Dendritic cell treated with granulocyte-macrophage colony-stimulating factor and Interleukin-4, amounts not matched to agents 40 ng/mL and 50 ng/mL, for 4 days (primary cell): ENCODE measurements at regions not wholly inside any gene's neighbourhood (a gene's known extent, or its start where the extent isn't known, plus 50 kb on each side); places are given as distances from the start of the nearest gene placed in this dataset.

Experiments used
- H3K27ac Mint-ChIP-seq: one replicate; pipeline ENCODE4 v1.8.0; 2022; ENCODE audit warnings: mild to moderate bottlenecking, mixed read lengths
- H3K27me3 Mint-ChIP-seq: one replicate; pipeline ENCODE4 v1.8.0; 2022; ENCODE audit warnings: mild to moderate bottlenecking, mixed read lengths
- H3K36me3 Mint-ChIP-seq: one replicate; pipeline ENCODE4 v1.8.0; 2022; ENCODE audit warnings: low read depth, mixed read lengths
- H3K4me1 Mint-ChIP-seq: one replicate; pipeline ENCODE4 v1.8.0; 2022; ENCODE audit warnings: low read depth, mixed read lengths
- H3K4me3 Mint-ChIP-seq: one replicate; pipeline ENCODE4 v1.8.0; 2022; ENCODE audit warnings: mild to moderate bottlenecking, moderate library complexity, mixed read lengths
- H3K9me3 Mint-ChIP-seq: one replicate; pipeline ENCODE4 v1.8.0; 2022; ENCODE audit warnings: mixed read lengths
- intact Hi-C: fragments of 100-400 bp; cut with micrococcal nuclease; formaldehyde crosslinking; loops from one replicate; pipeline ENCODE4 v1.15.0; 2022

- intact Hi-C loops, result no loop called here
- Mint-ChIP-seq H3K36me3 (no peaks in the 10 kb centered on the region), H3K4me1 (no peaks in the 10 kb centered on the region), H3K9me3 (no peaks in the 10 kb centered on the region), H3K4me3 (no peak overlapping the region), H3K27ac (no peak overlapping the region), H3K27me3 (peaks cover 53% of the 10 kb centered on the region)
Observed at GRCh38 chr16:54431041-54431996, 144.7 kb upstream of the IRX3 start.

DNA sequence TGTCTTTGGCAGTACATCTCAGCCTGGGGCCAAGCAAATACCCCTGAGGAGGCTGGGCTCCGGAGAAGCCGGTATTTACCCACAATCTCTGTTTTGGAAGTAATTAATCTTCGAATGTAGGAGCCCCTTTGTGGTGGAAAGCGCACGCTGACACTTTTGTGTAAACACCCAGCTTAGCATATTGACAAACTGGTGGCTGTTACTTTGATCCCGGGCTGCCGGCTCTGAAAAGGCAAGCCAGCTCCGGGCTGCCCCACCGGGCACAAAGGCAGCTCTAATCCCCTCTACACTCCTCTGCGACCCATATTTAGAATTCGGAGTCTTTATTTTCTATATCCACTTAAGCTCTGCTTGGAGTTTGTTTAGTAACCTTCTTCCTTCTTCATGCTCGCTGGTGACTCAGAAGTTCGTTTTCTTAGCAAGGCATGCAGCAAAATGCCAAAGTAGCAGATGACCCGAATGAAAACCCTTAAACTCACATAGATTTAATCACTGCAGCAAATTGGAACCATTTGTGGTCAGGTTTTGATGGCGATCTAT lies 144.0 kb upstream of the IRX3 start:
- intact Hi-C loops, result no loop called here
- H3K4me1 Mint-ChIP-seq, result no peaks in the 10 kb centered on the region
- H3K9me3 Mint-ChIP-seq, result no peaks in the 10 kb centered on the region
- H3K36me3 Mint-ChIP-seq, result no peaks in the 10 kb centered on the region
- H3K27ac Mint-ChIP-seq, result no peak overlapping the region
- H3K4me3 Mint-ChIP-seq, result no peak overlapping the region
- peaks cover 57% of the 10 kb centered on the region for H3K27me3 Mint-ChIP-seq

- Mint-ChIP-seq H3K27me3 (peaks cover 54% of the 10 kb centered on the region), H3K36me3 (no peaks in the 10 kb centered on the region), H3K4me3 (no peak overlapping the region), H3K27ac (no peak overlapping the region), H3K9me3 (no peaks in the 10 kb centered on the region), H3K4me1 (no peaks in the 10 kb centered on the region)
- intact Hi-C loops, result no loop called here
Observed at GRCh38 chr16:54429029-54429428, 142.4 kb upstream of the IRX3 start.

- H3K27ac Mint-ChIP-seq, result no peak overlapping the region
- intact Hi-C loops, result no loop called here
- H3K9me3 Mint-ChIP-seq, result no peaks in the 10 kb centered on the region
- no peak overlapping the region for H3K4me3 Mint-ChIP-seq
- H3K4me1 Mint-ChIP-seq, result no peaks in the 10 kb centered on the region
- H3K36me3 Mint-ChIP-seq, result no peaks in the 10 kb centered on the region
- peaks cover 33% of the 10 kb centered on the region for H3K27me3 Mint-ChIP-seq
Observed at GRCh38 chr16:54426553-54426849, 139.9 kb upstream of the IRX3 start.

DNA sequence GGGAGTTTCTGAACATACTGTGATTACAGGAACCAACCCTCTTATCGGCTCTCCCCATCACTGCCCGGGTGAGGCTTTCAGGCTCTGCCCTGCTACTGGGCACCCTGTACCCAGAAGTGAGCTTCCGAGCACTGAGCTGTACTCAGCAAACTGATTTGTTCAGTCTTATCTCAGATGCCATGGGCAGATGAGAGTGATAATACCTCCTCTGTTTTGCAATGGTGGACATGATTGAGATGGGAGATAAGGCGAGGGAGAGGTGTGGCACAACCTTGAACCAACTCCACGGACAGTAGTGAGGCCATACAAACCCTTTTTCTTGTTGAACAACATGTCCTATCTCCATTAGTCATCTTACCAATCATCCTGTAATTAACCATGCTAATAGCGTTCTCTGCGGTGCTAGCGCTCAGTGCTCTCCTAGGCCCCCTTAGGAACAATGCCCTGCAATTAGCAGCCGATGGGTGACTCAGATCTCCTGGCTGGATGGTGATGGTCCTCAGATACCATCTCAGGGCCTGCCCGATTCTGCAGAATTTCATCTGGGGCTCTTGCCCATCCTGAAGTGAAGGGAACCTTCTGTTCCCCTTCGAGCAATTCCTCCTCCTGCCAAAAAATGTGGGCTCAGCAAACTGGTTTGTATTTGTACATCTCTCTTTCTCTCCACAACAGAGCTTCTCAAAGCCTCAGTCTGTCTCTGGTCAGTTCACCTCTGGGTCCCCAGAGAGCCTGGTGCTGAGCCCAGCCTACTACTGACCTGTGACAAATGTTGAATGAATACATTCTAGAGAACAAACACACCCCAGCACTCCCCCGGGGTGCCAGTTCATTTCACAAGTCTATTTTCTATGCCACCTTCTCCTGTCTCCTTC lies 139.3 kb upstream of the IRX3 start:
- Mint-ChIP-seq H3K27me3 (peaks cover 28% of the 10 kb centered on the region), H3K36me3 (no peaks in the 10 kb centered on the region), H3K4me1 (no peaks in the 10 kb centered on the region), H3K27ac (no peak overlapping the region), H3K9me3 (no peaks in the 10 kb centered on the region), H3K4me3 (no peak overlapping the region)
- intact Hi-C loops, result no loop called here

DNA sequence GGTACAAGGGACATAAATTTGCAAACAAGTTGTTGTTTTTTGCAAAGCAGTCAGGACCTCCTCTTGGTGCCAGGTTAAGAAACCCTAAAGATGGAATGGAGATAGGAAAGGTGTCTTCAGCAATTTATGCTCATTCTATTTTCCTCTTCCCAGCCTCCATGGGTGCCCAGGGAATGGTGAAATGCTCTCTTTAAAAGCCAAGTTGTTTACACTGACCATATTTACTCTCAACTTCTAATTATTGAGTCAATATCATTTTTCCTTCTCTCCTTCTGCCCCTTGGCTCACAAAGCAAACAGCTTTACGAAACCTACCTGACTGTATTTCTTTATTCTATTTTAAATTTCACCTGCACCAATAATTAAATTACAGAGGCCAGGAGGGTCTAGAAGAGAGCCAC lies 138.5 kb upstream of the IRX3 start:
- no peak overlapping the region for H3K27ac Mint-ChIP-seq
- H3K9me3 Mint-ChIP-seq, result no peaks in the 10 kb centered on the region
- intact Hi-C loops, result no loop called here
- no peak overlapping the region for H3K4me3 Mint-ChIP-seq
- H3K27me3 Mint-ChIP-seq, result peaks cover 19% of the 10 kb centered on the region
- no peaks in the 10 kb centered on the region for H3K36me3 Mint-ChIP-seq
- no peaks in the 10 kb centered on the region for H3K4me1 Mint-ChIP-seq

GRCh38 chr16:54424043-54424451 lies 137.5 kb upstream of the IRX3 start:
- Mint-ChIP-seq H3K4me1 (no peaks in the 10 kb centered on the region), H3K4me3 (no peak overlapping the region), H3K9me3 (no peaks in the 10 kb centered on the region), H3K27ac (no peak overlapping the region), H3K36me3 (no peaks in the 10 kb centered on the region), H3K27me3 (peaks cover 14% of the 10 kb centered on the region)
- intact Hi-C loops, result no loop called here

- no peaks in the 10 kb centered on the region for H3K36me3 Mint-ChIP-seq
- no peak overlapping the region for H3K4me3 Mint-ChIP-seq
- peaks cover 6% of the 10 kb centered on the region for H3K27me3 Mint-ChIP-seq
- H3K27ac Mint-ChIP-seq, result no peak overlapping the region
- H3K4me1 Mint-ChIP-seq, result no peaks in the 10 kb centered on the region
- intact Hi-C loops, result no loop called here
- H3K9me3 Mint-ChIP-seq, result no peaks in the 10 kb centered on the region
Observed at GRCh38 chr16:54422569-54422978, 136.0 kb upstream of the IRX3 start.

DNA sequence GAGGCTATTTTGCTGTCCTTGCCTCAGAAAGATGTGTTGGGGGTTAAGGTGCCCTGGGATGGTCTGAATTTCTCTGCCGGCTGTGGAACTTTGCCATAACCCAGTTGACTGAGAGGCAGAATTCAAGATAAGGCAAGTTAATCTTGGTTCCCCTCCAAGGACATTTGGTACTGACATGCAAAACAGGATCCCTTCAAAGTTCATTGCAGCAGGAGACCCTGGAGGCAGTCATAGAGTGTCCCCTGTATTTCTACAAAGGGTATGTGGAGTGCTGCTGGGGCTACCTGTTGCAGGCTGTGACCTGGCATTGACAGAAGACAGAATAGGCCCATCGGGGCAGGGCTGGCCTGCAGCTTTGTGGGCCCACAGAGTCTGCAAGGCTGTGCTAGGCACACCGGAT lies 135.6 kb upstream of the IRX3 start:
- Mint-ChIP-seq H3K27ac (no peak overlapping the region), H3K4me1 (no peaks in the 10 kb centered on the region), H3K36me3 (no peaks in the 10 kb centered on the region), H3K4me3 (no peak overlapping the region), H3K9me3 (no peaks in the 10 kb centered on the region), H3K27me3 (peaks cover 6% of the 10 kb centered on the region)
- intact Hi-C loops, result no loop called here

GRCh38 chr16:54421220-54421619 lies 134.6 kb upstream of the IRX3 start:
- peaks cover 3% of the 10 kb centered on the region for H3K27me3 Mint-ChIP-seq
- no peaks in the 10 kb centered on the region for H3K9me3 Mint-ChIP-seq
- no peaks in the 10 kb centered on the region for H3K4me1 Mint-ChIP-seq
- H3K36me3 Mint-ChIP-seq, result no peaks in the 10 kb centered on the region
- H3K27ac Mint-ChIP-seq, result no peak overlapping the region
- no peak overlapping the region for H3K4me3 Mint-ChIP-seq
- intact Hi-C loops, result no loop called here

GRCh38 chr16:54418903-54419302 lies 132.3 kb upstream of the IRX3 start:
- H3K27ac Mint-ChIP-seq, result no peak overlapping the region
- H3K4me3 Mint-ChIP-seq, result no peak overlapping the region
- H3K4me1 Mint-ChIP-seq, result no peaks in the 10 kb centered on the region
- no peaks in the 10 kb centered on the region for H3K36me3 Mint-ChIP-seq
- H3K9me3 Mint-ChIP-seq, result no peaks in the 10 kb centered on the region
- peaks cover 4% of the 10 kb centered on the region for H3K27me3 Mint-ChIP-seq
- intact Hi-C loops, result no loop called here

GRCh38 chr16:54417384-54417783 lies 130.8 kb upstream of the IRX3 start:
- H3K9me3 Mint-ChIP-seq, result no peaks in the 10 kb centered on the region
- intact Hi-C loops, result no loop called here
- H3K27me3 Mint-ChIP-seq, result peaks cover 8% of the 10 kb centered on the region
- H3K27ac Mint-ChIP-seq, result no peak overlapping the region
- H3K36me3 Mint-ChIP-seq, result no peaks in the 10 kb centered on the region
- H3K4me3 Mint-ChIP-seq, result no peak overlapping the region
- no peaks in the 10 kb centered on the region for H3K4me1 Mint-ChIP-seq

GRCh38 chr16:54414671-54415070 lies 128.1 kb upstream of the IRX3 start:
- intact Hi-C loops, result no loop called here
- H3K27me3 Mint-ChIP-seq, result peaks cover 20% of the 10 kb centered on the region
- no peak overlapping the region for H3K27ac Mint-ChIP-seq
- no peaks in the 10 kb centered on the region for H3K4me1 Mint-ChIP-seq
- H3K9me3 Mint-ChIP-seq, result no peaks in the 10 kb centered on the region
- no peak overlapping the region for H3K4me3 Mint-ChIP-seq
- no peaks in the 10 kb centered on the region for H3K36me3 Mint-ChIP-seq

GRCh38 chr16:54412777-54413455 lies 126.3 kb upstream of the IRX3 start:
- no peak overlapping the region for H3K4me3 Mint-ChIP-seq
- H3K9me3 Mint-ChIP-seq, result no peaks in the 10 kb centered on the region
- no peaks in the 10 kb centered on the region for H3K4me1 Mint-ChIP-seq
- H3K36me3 Mint-ChIP-seq, result no peaks in the 10 kb centered on the region
- H3K27ac Mint-ChIP-seq, result no peak overlapping the region
- H3K27me3 Mint-ChIP-seq, result peaks cover 24% of the 10 kb centered on the region
- intact Hi-C loops, result no loop called here
